ENCODE measurements at regions not wholly inside any gene's neighbourhood (a gene's known extent, or its start where the extent isn't known, plus 50 kb on each side); places are given as distances from the start of the nearest gene placed in this dataset.

- H3K4ac ChIP-seq (replicated peaks; ENCODE audit: insufficient read length, low read depth, low read length), result no peak overlapping the region
- DNase-seq (ENCODE audit: low read depth in 1 of 2, low spot score in 2 of 2), result no peak
- H3K4me2 ChIP-seq (ENCODE audit: insufficient read depth in 1 of 2, low read depth in 2 of 2, low read length in 2 of 2), result no peak overlapping the region
- H3K4me3 ChIP-seq (ENCODE audit: extremely low read depth in 1 of 4, insufficient read depth in 2 of 4, low read depth in 3 of 4, low read length in 4 of 4), result no peak overlapping the region
- no peak overlapping the region for H3K27ac ChIP-seq (ENCODE audit: low read depth, low read length)
- CTCF ChIA-PET (ENCODE audit: partially characterized antibody), result no interaction called here
- no peak overlapping the region for H3K14ac ChIP-seq (ENCODE audit: insufficient read length)
- no peaks in the 10 kb centered on the region for H3K23me2 ChIP-seq (ENCODE audit: low read depth, low read length)
- H4K91ac ChIP-seq (replicated peaks; ENCODE audit: insufficient read length, low read length), result no peak overlapping the region
- H3K23ac ChIP-seq (ENCODE audit: insufficient read length), result no peak overlapping the region
- POLR2A ChIA-PET (ENCODE audit: partially characterized antibody), result no interaction called here
- no peak overlapping the region for H2AK5ac ChIP-seq (ENCODE audit: low read depth, low read length)
- H2BK5ac ChIP-seq (ENCODE audit: low read depth, low read length), result no peak overlapping the region
- H3K36me3 ChIP-seq (ENCODE audit: control insufficient read depth in 2 of 4, insufficient read depth in 4 of 4, low read length in 3 of 4), result no peaks in the 10 kb centered on the region
- H3K56ac ChIP-seq (replicated peaks; ENCODE audit: insufficient read length, low read depth, low read length), result no peak overlapping the region
- H2BK120ac ChIP-seq (replicated peaks; ENCODE audit: low read depth, low read length), result no peak overlapping the region
- H2AFZ ChIP-seq (ENCODE audit: low read length), result no peak overlapping the region
- H3K9me3 ChIP-seq (ENCODE audit: insufficient read depth in 2 of 2, low read depth in 1 of 2, low read length in 1 of 2), result no peaks in the 10 kb centered on the region
- no peak overlapping the region for H2BK20ac ChIP-seq (ENCODE audit: low read length)
- H3K4me1 ChIP-seq (replicated peaks in 1 of 4; ENCODE audit: control insufficient read depth in 3 of 4, insufficient read depth in 4 of 4, low read length in 3 of 4), result no peaks in the 10 kb centered on the region
- no peak overlapping the region for H4K5ac ChIP-seq (ENCODE audit: insufficient read length, low read depth, low read length)
- TF ChIP-seq, protein P1, sequence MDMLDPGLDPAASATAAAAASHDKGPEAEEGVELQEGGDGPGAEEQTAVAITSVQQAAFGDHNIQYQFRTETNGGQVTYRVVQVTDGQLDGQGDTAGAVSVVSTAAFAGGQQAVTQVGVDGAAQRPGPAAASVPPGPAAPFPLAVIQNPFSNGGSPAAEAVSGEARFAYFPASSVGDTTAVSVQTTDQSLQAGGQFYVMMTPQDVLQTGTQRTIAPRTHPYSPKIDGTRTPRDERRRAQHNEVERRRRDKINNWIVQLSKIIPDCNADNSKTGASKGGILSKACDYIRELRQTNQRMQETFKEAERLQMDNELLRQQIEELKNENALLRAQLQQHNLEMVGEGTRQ (IDR thresholded peaks at IDR 0.05; ENCODE audit: low read length), result no peak
- TF ChIP-seq SP2 (IDR thresholded peaks at IDR 0.05; ENCODE audit: low read length) (no peak), EGR1 (IDR thresholded peaks at IDR 0.05; ENCODE audit: borderline replicate concordance, low read depth, low read length) (no peak), CEBPB (IDR thresholded peaks at IDR 0.05; ENCODE audit: low read depth, low read length) (no peak), GABPA (IDR thresholded peaks at IDR 0.05; ENCODE audit: borderline replicate concordance, insufficient read depth, low read length) (no peak), TBP (IDR thresholded peaks at IDR 0.05; ENCODE audit: low read depth, low read length) (no peak), NRF1 (IDR thresholded peaks at IDR 0.05; ENCODE audit: low read depth, low read length) (no peak), BACH1 (IDR thresholded peaks at IDR 0.05; ENCODE audit: low read length) (no peak), TEAD4 (IDR thresholded peaks at IDR 0.05; ENCODE audit: low read depth, low read length) (no peak), YY1 (IDR thresholded peaks at IDR 0.05; ENCODE audit: low read depth, low read length) (no peak)
- WGBS, 2 experiments (ENCODE audit: extremely low coverage in 1 of 2, insufficient coverage in 1 of 2, insufficient read length in 1 of 2, insufficient replicate concordance in 2 of 2, low coverage in 1 of 2, low lambda C conversion rate in 2 of 2, missing lambda C conversion rate in 1 of 2), result 77% methylated on average over 3 of the region's 3 CpGs; no CpG with 5 or more reads in 1 of the 2 experiments
- no peak for FAIRE-seq
- no peak overlapping the region for H3K18ac ChIP-seq (ENCODE audit: extremely low read depth, low read length)
- H4K20me1 ChIP-seq (replicated peaks in 1 of 2; ENCODE audit: control insufficient read depth in 1 of 2, insufficient read depth in 2 of 2, low read length in 2 of 2), result no peaks in the 10 kb centered on the region
- no peak overlapping the region for H2BK15ac ChIP-seq (ENCODE audit: low read length)
- no peak overlapping the region for H3K9ac ChIP-seq (replicated peaks in 1 of 4; ENCODE audit: extremely low read depth in 1 of 4, low read depth in 3 of 4, low read length in 3 of 4)
- no peaks in the 10 kb centered on the region for H3K79me2 ChIP-seq (ENCODE audit: control insufficient read depth in 1 of 2, insufficient read depth in 2 of 2, low read length in 2 of 2)
- no peak overlapping the region for H2BK12ac ChIP-seq (ENCODE audit: low read depth, low read length)
- H4K8ac ChIP-seq (ENCODE audit: extremely low read depth, insufficient read depth, low read length), result no peak overlapping the region
- no peaks in the 10 kb centered on the region for H3K27me3 ChIP-seq (replicated peaks in 1 of 4; ENCODE audit: control insufficient read depth in 3 of 4, extremely low read depth in 1 of 4, insufficient read depth in 3 of 4, low read length in 3 of 4)
- H3K79me1 ChIP-seq (ENCODE audit: low read depth, low read length), result no peaks in the 10 kb centered on the region
These were observed 344.6 kb upstream of the LYPLAL1 start for GRCh38 chr1:218829097-218829496.
